ENCODE measurements at regions not wholly inside any gene's neighbourhood (a gene's known extent, or its start where the extent isn't known, plus 50 kb on each side); places are given as distances from the start of the nearest gene placed in this dataset.

DNA sequence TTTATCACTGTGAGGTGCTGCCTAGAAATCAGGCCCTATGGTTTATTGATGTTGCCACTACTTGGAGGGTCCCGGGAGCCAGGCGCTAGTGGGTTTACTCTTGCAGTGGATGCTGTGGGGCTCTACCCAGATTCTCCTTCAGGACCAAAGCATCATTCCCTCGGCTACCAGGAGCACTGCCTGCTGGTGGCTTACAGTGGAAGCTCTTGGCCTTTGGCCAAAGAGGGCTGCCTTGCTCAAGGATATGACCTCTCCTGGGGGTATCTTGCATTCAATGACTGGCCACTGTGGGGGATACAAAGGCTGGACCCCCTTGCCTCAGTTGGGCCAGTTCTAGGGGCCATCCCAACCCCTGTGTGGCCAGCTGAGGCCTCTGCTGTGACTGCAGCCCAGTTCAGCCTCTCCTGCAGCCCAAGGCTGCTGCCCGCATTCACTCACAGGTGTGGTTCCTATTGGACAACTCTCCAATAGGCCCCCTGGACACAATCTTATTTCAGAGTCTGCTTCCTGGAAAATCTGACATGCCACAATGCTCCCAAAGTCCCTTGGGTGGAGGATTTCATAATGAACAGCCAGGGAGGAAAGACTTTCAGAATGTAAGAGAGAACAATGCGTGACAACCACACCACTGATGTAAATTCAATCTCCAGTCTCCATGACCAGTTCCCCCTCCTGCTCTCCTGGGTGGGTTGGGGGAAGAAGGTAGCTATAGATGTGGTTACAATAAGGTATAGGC, 196.3 kb downstream of the SNX10 start:
- no peak for DNase-seq (ENCODE audit: low spot score)

DNA sequence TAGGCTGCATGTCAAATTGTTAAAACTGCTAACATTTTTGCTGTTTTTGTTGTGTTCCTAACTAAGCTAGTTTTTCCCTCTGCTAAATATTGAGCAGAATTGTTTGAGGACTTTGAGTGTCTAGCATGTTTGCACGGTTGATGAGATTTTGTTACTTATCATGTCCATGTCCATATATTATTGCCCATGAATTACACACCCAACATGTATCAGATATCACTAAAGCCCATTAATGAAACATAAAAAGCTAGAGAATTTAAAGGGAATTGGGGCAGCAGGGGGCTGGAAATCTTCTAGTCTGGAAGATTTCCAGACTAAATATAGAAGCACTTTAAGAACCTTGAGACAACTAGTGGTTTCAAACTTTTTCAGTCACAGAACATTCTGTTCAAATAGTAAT, 197.7 kb downstream of the SNX10 start:
- no peak for DNase-seq (ENCODE audit: low spot score)

DNA sequence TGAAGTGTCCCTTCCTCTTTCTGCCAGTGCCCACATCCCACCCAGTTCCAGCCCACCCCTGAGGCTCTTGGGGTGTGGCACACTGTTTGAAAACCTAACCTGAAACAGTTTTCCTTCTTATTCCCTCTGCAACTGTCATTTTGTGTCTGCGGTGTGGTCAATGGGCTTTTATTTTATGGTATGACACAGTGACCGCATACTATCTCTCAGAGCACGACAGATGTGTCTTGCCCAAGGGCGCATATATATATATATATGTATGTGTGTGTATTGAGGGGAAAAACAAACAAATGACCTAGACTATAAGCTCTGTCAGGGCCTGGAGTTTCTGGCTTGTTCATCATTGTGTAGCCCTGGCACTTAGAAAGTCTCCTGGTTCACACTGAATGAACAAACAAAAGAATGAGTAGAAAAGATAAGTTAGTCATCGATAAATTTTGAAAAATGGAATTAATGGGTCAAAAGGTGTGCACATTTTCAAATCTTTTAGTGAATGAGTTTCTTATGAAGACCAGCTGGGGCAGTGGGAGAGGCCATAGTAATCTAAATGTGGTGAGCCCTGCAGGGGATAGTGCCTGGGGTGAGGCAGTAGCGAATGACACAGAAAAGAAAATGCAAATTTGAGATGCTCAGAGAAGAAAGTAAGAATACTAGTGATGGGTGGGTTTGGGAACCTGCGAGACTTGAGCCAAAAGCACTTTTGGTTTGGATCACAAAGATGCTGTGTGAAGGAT, 198.4 kb downstream of the SNX10 start:
- peak; percentile 59 for DNase-seq (ENCODE audit: low spot score)

DNA sequence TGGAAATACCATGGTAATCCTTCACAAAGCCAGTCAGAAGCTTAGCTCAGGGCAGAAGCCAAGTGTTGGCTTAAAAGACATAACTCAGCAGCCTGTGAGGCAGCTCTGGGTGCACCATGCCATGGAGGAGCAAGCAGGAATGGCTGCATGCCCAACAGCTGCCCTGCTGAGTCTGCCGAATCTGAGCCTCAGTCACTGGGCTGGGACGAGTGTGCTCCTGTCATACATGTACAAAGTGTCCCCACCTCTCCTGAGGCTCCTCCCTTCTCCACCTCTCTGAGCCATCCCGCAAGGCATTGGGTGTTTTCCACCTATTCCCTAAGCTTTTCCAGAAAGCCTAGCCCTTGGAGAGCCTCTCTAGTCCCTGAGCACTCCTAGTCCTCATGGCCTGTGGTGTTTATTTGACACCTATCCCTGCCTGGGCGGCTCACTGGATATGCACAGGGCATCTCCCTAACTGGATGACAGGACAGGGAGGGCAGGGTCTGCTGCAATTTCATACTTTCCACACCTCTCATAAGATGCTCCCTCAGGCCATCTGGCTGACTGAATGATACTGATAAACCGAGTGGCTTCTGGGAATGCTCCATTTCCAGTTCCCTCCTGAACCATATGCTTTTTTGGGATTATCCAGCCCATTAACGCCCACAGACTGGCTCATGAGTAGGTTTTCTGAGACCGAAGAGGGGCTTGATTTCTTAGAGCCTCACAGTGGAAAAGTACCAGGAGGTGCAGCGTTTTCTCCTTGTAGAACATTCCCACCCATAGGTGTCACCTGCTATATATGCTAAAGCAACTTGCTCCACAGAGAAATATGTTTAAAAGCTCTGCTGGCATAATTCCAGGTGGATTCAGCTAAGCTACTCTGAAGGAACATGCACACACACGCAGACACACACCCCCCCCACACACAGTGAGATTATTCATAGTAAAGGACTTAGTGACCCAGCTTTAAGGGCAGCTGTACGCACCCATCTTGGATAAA, 199.3 kb downstream of the SNX10 start:
- DNase-seq (ENCODE audit: low spot score) = peak; percentile 75

DNA sequence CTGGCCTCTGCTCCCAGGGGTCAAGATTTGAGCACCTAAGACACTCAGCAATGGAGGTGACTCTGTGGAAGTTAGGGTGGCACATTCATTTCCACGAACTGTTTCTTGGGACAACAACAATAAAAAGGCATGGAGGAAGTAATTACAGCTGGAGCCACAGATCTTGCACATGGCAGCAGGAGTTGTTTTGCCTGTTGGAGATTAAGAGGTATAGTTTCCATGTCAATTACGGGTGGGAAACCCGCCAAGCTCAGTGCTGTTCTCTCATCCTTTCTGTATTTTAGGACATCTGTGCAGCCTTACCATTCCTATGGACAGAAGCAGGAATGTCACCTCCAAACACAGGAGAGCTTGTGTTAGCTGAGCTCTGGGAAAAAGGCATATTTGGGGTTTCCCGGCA, 201.2 kb downstream of the SNX10 start:
- no peak for DNase-seq (ENCODE audit: low spot score)

DNA sequence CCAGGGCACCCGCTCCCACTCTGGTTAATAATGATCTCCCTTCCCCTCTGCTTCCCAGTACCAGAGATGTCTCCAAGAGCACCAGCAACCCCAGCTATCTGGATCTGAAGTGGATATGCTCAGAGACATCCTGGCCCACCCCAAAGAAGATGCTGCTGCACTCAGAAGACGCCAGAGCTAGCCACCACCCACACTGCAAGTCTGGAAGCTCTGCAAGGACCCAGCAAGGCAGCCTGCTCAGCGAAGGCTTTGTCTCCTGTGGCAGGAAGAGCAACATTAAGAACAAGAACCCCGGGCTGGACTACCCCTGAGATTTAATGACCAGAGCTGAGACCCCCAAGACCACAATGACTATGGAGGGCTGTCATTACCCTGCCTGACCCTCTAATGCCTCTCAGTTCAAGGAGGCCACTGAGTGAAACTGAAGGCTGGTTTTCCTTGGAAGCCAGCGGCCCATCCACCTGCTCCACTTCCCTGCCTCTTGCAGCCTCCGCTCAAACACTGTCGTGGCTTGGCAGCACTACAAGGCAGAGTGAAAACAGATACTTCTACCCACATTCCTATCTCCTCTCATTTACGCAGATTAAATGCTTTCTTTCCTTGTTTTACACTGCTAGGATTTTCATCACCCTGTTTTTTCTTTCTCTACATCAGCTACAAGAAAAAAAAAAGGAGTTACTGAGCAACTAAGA, 202.2 kb downstream of the SNX10 start:
- no peak for DNase-seq (ENCODE audit: low spot score)

DNA sequence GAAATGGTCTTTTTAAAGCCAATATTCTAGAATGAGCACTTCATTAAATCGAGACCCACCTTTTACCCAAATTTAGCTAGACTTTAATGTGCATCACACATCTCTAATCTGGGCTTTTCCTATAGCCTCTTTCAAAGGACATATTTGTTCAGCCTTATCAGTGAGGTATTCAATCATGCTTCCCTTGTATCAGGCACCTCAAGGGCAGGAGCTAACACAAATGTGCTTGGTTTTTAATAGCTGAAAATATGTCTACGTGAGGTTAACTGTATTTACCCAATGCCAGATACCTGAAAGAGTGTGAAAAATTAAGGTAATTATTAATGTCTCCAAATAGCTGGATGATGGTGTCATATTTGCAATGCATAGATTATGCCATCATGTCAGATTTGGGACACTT, 203.9 kb downstream of the SNX10 start:
- no peak for DNase-seq (ENCODE audit: low spot score)

DNA sequence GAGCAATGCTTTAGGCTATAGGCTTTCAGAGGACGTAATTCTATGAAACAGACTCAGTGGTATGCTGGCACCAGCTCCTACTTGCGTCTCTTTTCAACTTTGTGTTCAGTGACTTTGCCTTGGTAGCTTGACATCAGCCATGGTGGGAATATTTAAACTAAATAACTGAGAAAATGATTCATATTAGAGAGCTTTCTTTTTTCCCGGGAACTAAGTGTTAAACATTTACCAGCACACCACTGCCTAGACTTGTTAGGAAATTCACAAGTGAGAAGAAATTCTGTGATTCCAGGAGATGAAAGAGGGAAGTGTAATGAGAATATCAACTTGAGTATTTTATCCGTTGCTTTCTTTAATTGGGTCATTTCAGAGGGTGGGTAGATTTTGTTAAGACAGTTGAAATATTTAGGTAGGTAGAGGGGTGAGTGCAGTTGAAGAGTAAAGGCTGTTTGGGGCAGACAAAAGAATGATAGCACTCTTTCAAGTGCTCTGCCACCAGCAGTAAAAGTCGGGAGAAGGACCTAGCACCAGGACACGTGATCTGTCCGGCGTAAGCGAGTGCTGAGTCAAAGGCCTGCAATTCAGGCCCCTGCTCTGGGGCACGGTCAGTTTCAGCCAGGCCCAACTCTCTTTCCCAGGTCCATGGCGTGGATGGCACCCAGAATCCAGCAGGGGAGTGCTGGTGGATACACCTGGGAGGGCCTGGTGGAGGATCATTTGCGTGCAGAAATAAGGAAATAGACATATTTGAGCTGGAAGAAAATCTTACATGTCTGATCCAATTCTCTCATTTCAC, 206.3 kb downstream of the SNX10 start:
- DNase-seq (ENCODE audit: low spot score) = no peak

DNA sequence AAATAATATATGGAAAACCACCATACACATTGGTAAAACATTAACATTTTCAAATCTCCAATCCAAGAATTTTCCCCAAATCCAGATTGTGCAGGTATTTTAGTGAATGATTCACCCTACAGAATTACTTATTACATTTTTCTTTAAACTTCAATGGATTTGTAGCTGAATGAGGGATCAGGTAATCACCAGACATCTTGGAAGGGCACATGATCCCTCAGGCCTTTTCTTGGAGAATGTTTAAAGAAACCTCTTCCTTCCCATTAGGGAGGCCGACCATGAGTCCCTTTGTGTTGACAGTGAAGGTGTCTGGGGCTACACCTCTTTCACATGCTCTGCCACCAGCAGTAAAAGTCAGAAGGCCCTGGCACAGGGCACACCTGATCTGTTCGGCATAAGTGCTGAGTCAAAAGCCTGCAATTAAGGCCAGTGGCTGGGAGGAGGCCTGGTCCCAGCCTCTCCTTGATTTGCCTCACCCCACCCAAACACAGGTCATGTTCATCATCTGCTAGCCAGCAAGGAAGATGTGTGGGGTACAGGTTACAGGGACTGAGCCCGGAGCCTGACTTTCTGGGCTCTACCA, 207.7 kb downstream of the SNX10 start:
- no peak for DNase-seq (ENCODE audit: low spot score)

DNA sequence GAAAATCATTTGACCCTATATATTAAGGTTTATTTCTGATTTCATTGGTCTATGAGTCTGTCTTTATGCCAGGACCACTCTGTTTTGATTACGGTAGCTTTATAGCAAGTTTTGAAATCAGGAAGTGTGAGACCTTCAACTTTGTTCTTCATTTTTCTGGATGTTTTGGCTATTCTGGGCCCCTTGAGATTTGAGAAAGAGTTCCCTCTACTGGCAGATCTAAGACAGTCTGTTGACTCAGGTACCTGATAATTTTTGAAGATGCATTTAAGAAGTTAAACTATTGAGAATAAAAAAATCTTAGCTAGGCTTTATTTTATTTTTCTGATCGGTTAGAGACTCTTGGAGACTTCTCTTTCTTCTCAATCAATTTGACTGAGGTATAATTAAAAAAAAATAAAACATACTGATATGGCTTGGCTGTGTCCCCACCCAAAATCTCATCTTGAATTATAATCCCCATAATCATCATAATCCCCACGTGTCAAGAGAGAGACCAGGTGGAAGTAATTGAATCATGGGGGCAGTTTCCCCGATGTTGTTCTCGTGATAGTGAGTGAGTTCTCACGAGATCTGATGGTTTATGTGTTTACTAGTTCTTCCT, 209.2 kb downstream of the SNX10 start:
- DNase-seq (ENCODE audit: low spot score) = peak; percentile 50

DNA sequence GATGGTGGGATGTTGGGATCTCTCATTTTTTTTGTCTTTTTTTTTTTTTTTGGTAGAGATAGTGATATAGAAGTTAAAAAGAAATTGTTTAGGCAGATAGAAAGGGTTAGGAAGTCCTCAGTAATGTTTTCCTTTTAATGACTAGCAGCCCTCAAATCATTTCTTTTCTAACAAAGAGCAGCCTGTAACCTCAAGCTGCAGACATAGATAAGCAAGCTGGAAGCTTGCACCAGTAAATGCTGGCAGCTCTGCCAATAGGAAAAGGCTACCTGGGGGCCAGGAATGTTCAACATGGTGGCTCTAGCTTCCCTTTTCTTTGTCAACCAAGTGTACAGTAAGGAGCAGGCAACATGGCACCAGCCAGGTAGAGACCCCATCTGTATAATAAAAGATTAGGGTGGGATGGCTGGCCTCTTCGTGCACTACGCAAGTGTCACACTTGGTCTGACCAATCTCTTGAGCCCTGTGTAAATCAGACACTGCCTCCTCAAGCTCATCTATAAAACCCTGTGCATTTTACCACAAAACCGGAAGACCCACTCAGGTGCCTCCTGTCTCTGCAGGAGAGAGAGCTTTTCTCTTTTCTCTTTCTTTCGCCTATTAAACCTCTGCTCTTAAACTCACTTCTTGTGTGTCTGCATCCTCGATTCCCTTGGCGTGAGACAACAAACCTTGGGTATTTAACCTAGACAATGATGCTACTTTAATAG, 212.9 kb downstream of the SNX10 start:
- no peak for DNase-seq (ENCODE audit: low spot score)

DNA sequence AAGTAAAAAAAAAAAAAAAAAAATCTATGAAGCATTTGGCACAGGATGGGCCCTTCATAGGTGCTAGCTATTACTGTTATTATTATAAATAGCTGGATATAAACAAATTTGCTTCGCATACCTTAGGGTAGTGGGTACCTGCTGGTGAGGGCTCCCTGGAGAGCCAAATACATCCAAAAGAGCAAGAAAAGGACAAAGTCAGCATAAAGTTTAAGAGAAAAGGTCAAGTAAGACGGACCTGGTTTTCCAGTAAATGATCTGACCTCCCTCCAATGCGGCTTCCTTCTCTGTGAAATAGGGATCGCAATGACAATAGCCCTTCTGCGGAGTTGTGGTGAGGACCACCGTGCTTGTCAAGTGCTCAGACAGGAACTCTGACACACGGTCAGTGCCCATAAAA, 214.5 kb downstream of the SNX10 start:
- DNase-seq (ENCODE audit: low spot score) = no peak

DNA sequence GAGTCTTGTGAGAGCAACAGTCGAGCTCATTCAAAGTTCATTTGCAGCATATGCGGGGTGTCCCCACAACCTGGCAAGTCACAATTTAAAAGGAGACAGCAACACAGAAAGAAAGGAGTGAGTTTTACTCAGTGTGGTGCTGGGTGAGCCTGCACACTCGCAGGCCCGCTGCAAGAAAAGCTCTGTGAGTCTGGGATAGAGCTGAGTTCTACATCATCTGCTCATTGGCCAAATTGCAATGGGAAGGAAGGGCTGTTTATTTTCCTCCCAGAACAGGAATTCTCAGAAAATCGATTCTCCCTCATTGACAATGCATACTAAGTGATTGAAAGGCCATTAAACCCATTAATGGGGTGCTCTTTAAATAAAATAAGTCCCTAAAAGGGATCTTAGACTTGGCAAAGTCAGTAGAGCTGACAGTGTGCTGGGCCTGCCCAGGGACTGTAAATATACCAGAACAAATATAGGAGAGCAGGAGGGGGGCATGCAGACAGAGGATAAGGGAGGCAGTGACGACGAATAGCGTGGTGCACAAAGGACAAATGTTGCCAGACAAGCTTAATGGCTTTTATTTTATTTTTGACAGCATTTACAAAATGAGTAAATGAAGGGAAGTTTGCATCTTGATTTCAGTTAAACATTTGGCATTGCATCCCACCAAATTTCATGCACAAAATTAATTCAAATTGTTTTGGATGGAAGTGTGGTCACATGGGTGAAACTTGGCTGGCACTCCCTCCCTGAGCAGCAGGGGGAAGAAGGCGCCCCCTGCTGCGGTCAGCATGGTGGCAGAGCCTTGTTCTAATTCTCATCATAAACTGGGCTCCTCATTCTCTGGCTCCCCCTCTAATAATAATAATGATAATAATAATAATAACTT, 215.7 kb downstream of the SNX10 start:
- no peak for DNase-seq (ENCODE audit: low spot score)

DNA sequence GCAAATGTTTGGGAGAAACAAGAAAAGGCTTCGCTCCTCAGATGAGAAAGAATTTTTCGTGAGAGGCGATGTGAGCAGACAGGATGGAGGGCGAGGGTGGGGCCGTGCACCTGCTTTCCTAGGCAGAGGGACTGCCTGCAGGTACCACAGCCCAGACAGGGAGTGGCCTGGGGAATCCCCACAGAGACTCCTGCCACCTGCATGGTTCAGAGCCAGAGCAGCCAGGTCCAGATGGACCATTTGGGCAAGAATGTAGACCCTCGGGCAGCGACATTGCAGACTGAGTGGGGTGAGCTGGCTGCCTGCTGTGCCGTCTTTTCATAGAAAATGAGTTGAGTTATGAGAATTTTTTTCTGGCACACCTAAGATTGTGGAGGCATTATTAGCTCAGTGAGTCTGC, 216.8 kb downstream of the SNX10 start:
- DNase-seq (ENCODE audit: low spot score) = peak; percentile 78

DNA sequence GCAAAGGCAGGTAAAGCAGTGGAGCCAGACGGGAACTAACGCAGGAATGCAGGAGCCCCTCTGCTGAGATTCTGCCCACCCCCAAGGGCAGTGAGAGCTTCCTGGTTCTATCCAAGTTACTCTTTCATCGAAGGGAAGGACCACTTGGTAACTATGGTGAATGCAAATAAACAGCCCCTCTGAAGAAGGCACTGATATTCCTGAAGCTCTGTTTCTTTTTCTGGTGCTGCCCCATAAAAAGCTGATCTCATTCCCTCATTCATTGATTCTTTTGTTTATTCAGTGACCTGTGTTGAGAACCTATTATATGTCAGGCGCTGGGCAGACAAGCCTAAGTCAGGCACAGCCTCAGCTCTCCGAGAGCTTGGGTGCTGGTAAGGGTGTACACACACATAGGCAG, 217.3 kb downstream of the SNX10 start:
- DNase-seq (ENCODE audit: low spot score) = peak; percentile 32

DNA sequence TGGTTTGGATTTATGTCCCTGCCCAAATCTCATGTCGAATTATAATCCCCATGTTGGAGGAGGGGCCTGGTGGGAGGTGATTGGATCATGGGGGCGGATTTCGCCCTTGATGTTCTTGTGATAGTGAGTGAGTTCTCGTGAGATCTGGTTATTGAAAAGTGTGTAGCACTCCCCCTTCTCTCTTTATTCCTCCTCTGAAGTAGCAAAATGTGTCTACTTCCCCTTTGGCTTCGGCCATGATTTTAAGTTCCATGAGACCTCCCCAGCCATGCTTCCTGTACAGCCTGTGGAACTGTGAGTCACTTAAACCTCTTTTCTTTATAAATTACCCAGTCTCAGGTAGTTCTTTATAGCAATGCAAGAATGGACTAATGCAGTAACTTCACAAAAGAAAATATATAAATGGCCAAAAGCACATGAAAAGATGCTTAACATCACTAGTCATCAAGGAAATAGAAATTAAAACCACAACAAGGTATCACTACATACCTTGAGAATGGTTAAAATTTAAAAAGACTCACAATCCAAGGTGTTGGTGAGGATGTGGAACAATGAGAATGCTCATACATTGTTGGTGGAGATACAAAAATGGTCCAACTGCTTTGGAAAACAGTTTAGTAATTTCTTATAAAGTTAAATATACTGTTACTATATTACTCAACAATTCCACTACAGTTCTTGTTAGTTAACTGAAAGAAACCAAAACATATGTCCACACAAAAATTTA, 218.7 kb downstream of the SNX10 start:
- DNase-seq (ENCODE audit: low spot score) = no peak

DNA sequence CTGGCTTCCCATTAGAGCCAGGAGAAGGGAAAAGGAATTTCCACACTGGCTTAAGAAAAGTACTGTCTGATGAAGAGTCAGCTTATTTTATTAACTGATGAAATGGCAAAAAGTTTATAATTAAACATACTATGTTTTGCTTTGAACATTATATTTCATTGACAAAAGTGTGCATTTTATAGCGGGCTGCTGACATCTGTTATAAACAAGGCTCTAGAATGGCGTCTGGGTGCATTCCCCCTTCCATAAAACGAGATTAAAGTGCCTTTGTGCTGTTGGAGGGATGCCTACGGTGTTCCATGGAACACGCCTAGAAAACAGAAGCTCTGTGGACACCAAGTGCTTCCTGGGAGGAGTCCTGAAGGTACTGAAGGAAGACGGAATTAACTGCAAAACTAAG, 220.2 kb downstream of the SNX10 start:
- no peak for DNase-seq (ENCODE audit: low spot score)

DNA sequence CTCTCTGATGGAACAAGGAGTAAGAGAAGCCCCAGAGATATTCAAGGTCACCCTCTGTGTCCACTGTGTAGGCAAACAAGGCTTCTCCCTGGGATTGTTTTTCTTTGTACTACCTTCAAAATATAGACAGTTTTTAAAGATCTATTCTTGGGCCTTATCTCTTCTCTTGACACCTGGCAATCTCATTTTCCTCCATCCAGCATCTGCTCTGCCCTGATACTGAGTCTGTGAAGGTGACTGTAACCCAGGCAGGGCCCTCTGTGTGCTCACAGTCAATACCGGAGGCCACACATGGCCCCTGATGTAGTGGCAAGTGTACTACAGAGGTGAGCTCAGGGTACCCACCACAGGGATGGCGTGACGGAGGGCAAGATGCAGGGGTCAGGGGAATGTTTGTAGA, 221.1 kb downstream of the SNX10 start:
- no peak for DNase-seq (ENCODE audit: low spot score)
